ENCODE measurements at regions not wholly inside any gene's neighbourhood (a gene's known extent, or its start where the extent isn't known, plus 50 kb on each side); places are given as distances from the start of the nearest gene placed in this dataset.

GRCh38 chr2:2536416-2537056 is 205.5 kb upstream of the MYT1L start:
- no peaks in the 10 kb centered on the region for H3K27me3 ChIP-seq (ENCODE audit: control insufficient read depth in 1 of 2, insufficient read depth in 1 of 2, low read length in 2 of 2)
- WGBS = 73% methylated on average over 11 of the region's 11 CpGs

GRCh38 chr2:2530334-2530733 is 199.3 kb upstream of the MYT1L start:
- H3K23ac ChIP-seq (ENCODE audit: low read length in 2 of 2) = no peak overlapping the region
- H3K79me1 ChIP-seq (replicated peaks; ENCODE audit: low read length, poor library complexity, severe bottlenecking) = no peaks in the 10 kb centered on the region
- H3K14ac ChIP-seq (ENCODE audit: low read length in 2 of 2) = no peak overlapping the region
- no peak overlapping the region for H3K4me3 ChIP-seq (ENCODE audit: insufficient read depth in 1 of 2, low read depth in 1 of 2, low read length in 2 of 2)
- no peak overlapping the region for H2BK12ac ChIP-seq (ENCODE audit: low read length in 2 of 2)
- no peaks in the 10 kb centered on the region for H3K4me1 ChIP-seq (ENCODE audit: control insufficient read depth, insufficient read depth, low read depth, low read length)
- H2AK5ac ChIP-seq (ENCODE audit: low read length, severe bottlenecking) = no peak overlapping the region
- peaks cover 6% of the 10 kb centered on the region for H3K9me3 ChIP-seq (ENCODE audit: control insufficient read depth, low read length)
- no peak overlapping the region for H2BK120ac ChIP-seq (ENCODE audit: low read depth, low read length)
- no peak overlapping the region for H2BK5ac ChIP-seq (ENCODE audit: low read depth, low read length, poor library complexity, severe bottlenecking)
- no peak overlapping the region for H3K4ac ChIP-seq (ENCODE audit: low read depth in 1 of 2, low read length in 2 of 2)
- H3K36me3 ChIP-seq (ENCODE audit: control insufficient read depth in 1 of 2, insufficient read depth in 2 of 2, low read depth in 1 of 2, low read length in 2 of 2) = no peaks in the 10 kb centered on the region
- no peak overlapping the region for H2AFZ ChIP-seq (ENCODE audit: low read depth, low read length)
- no peak for DNase-seq
- no peak overlapping the region for H3K9ac ChIP-seq (ENCODE audit: low read length)
- WGBS = 93% methylated on average over 9 of the region's 10 CpGs
- no peak overlapping the region for H4K8ac ChIP-seq (ENCODE audit: low read length)
- H4K91ac ChIP-seq (ENCODE audit: low read length) = peak overlapping the region; percentile 73
- H3K4me2 ChIP-seq (ENCODE audit: low read length, poor library complexity, severe bottlenecking) = no peak overlapping the region
- H3K27me3 ChIP-seq (ENCODE audit: control insufficient read depth in 1 of 2, insufficient read depth in 1 of 2, low read length in 2 of 2) = no peaks in the 10 kb centered on the region
- H3K27ac ChIP-seq (ENCODE audit: low read length, poor library complexity, severe bottlenecking) = no peak overlapping the region
- no peak overlapping the region for H2BK15ac ChIP-seq (ENCODE audit: low read depth, poor library complexity, severe bottlenecking)
- H3K18ac ChIP-seq (ENCODE audit: low read depth in 1 of 2, low read length in 2 of 2) = no peak overlapping the region

More at GRCh38 chr2:2536416-2537056, 205.5 kb upstream of the MYT1L start:
- no peak for DNase-seq
- no peak overlapping the region for H3K4me2 ChIP-seq (ENCODE audit: low read length, poor library complexity, severe bottlenecking)
- no peak overlapping the region for H2BK120ac ChIP-seq (ENCODE audit: low read depth, low read length)
- no peak overlapping the region for H2AFZ ChIP-seq (ENCODE audit: low read depth, low read length)
- no peak overlapping the region for H2BK15ac ChIP-seq (ENCODE audit: low read depth, poor library complexity, severe bottlenecking)
- no peak overlapping the region for H2AK5ac ChIP-seq (ENCODE audit: low read length, severe bottlenecking)
- no peak overlapping the region for H3K18ac ChIP-seq (ENCODE audit: low read depth in 1 of 2, low read length in 2 of 2)
- H4K8ac ChIP-seq (ENCODE audit: low read length) = no peak overlapping the region
- no peaks in the 10 kb centered on the region for H3K79me1 ChIP-seq (replicated peaks; ENCODE audit: low read length, poor library complexity, severe bottlenecking)
- no peak overlapping the region for H2BK5ac ChIP-seq (ENCODE audit: low read depth, low read length, poor library complexity, severe bottlenecking)
- no peak overlapping the region for H3K4me3 ChIP-seq (ENCODE audit: insufficient read depth in 1 of 2, low read depth in 1 of 2, low read length in 2 of 2)
- H3K23ac ChIP-seq (ENCODE audit: low read length in 2 of 2) = no peak overlapping the region
- no peak overlapping the region for H4K91ac ChIP-seq (ENCODE audit: low read length)
- no peak overlapping the region for H3K27ac ChIP-seq (ENCODE audit: low read length, poor library complexity, severe bottlenecking)
- H2BK12ac ChIP-seq (ENCODE audit: low read length in 2 of 2) = no peak overlapping the region
- no peaks in the 10 kb centered on the region for H3K36me3 ChIP-seq (ENCODE audit: control insufficient read depth in 1 of 2, insufficient read depth in 2 of 2, low read depth in 1 of 2, low read length in 2 of 2)
- H3K9ac ChIP-seq (ENCODE audit: low read length) = no peak overlapping the region
- peaks cover 3% of the 10 kb centered on the region for H3K9me3 ChIP-seq (ENCODE audit: control insufficient read depth, low read length)
- no peaks in the 10 kb centered on the region for H3K4me1 ChIP-seq (ENCODE audit: control insufficient read depth, insufficient read depth, low read depth, low read length)
- H3K4ac ChIP-seq (ENCODE audit: low read depth in 1 of 2, low read length in 2 of 2) = no peak overlapping the region
- H3K14ac ChIP-seq (ENCODE audit: low read length in 2 of 2) = no peak overlapping the region

- no peak overlapping the region for H3K4ac ChIP-seq (ENCODE audit: low read depth in 1 of 2, low read length in 2 of 2)
- no peak overlapping the region for H3K4me2 ChIP-seq (ENCODE audit: low read length, poor library complexity, severe bottlenecking)
- H4K91ac ChIP-seq (ENCODE audit: low read length) = no peak overlapping the region
- no peaks in the 10 kb centered on the region for H3K4me1 ChIP-seq (ENCODE audit: control insufficient read depth, insufficient read depth, low read depth, low read length)
- H2AK5ac ChIP-seq (ENCODE audit: low read length, severe bottlenecking) = no peak overlapping the region
- no peaks in the 10 kb centered on the region for H3K79me1 ChIP-seq (replicated peaks; ENCODE audit: low read length, poor library complexity, severe bottlenecking)
- H2BK12ac ChIP-seq (ENCODE audit: low read length in 2 of 2) = no peak overlapping the region
- no peaks in the 10 kb centered on the region for H3K27me3 ChIP-seq (ENCODE audit: control insufficient read depth in 1 of 2, insufficient read depth in 1 of 2, low read length in 2 of 2)
- H4K8ac ChIP-seq (ENCODE audit: low read length) = no peak overlapping the region
- H3K18ac ChIP-seq (ENCODE audit: low read depth in 1 of 2, low read length in 2 of 2) = no peak overlapping the region
- H3K9me3 ChIP-seq (ENCODE audit: control insufficient read depth, low read length) = peaks cover 6% of the 10 kb centered on the region
- H3K9ac ChIP-seq (ENCODE audit: low read length) = no peak overlapping the region
- no peaks in the 10 kb centered on the region for H3K36me3 ChIP-seq (ENCODE audit: control insufficient read depth in 1 of 2, insufficient read depth in 2 of 2, low read depth in 1 of 2, low read length in 2 of 2)
- H2BK5ac ChIP-seq (ENCODE audit: low read depth, low read length, poor library complexity, severe bottlenecking) = no peak overlapping the region
- no peak overlapping the region for H2BK120ac ChIP-seq (ENCODE audit: low read depth, low read length)
- no peak overlapping the region for H3K23ac ChIP-seq (ENCODE audit: low read length in 2 of 2)
- WGBS = 85% methylated on average over 15 of the region's 15 CpGs
- no peak overlapping the region for H3K14ac ChIP-seq (ENCODE audit: low read length in 2 of 2)
- H3K27ac ChIP-seq (ENCODE audit: low read length, poor library complexity, severe bottlenecking) = no peak overlapping the region
- no peak overlapping the region for H2AFZ ChIP-seq (ENCODE audit: low read depth, low read length)
- H3K4me3 ChIP-seq (ENCODE audit: insufficient read depth in 1 of 2, low read depth in 1 of 2, low read length in 2 of 2) = no peak overlapping the region
- no peak for DNase-seq
- no peak overlapping the region for H2BK15ac ChIP-seq (ENCODE audit: low read depth, poor library complexity, severe bottlenecking)
These were observed 197.8 kb upstream of the MYT1L start for GRCh38 chr2:2528846-2529245.

- no peak overlapping the region for H3K18ac ChIP-seq (ENCODE audit: low read depth in 1 of 2, low read length in 2 of 2)
- 76% methylated on average over 5 of the region's 6 CpGs for WGBS
- H4K91ac ChIP-seq (ENCODE audit: low read length) = no peak overlapping the region
- H3K4me3 ChIP-seq (ENCODE audit: insufficient read depth in 1 of 2, low read depth in 1 of 2, low read length in 2 of 2) = no peak overlapping the region
- no peak overlapping the region for H3K14ac ChIP-seq (ENCODE audit: low read length in 2 of 2)
- no peaks in the 10 kb centered on the region for H3K36me3 ChIP-seq (ENCODE audit: control insufficient read depth in 1 of 2, insufficient read depth in 2 of 2, low read depth in 1 of 2, low read length in 2 of 2)
- no peaks in the 10 kb centered on the region for H3K4me1 ChIP-seq (ENCODE audit: control insufficient read depth, insufficient read depth, low read depth, low read length)
- no peak overlapping the region for H3K9ac ChIP-seq (ENCODE audit: low read length)
- no peak overlapping the region for H3K4me2 ChIP-seq (ENCODE audit: low read length, poor library complexity, severe bottlenecking)
- no peak overlapping the region for H3K4ac ChIP-seq (ENCODE audit: low read depth in 1 of 2, low read length in 2 of 2)
- H3K27ac ChIP-seq (ENCODE audit: low read length, poor library complexity, severe bottlenecking) = no peak overlapping the region
- H2BK120ac ChIP-seq (ENCODE audit: low read depth, low read length) = no peak overlapping the region
- no peaks in the 10 kb centered on the region for H3K79me1 ChIP-seq (replicated peaks; ENCODE audit: low read length, poor library complexity, severe bottlenecking)
- no peak overlapping the region for H2AK5ac ChIP-seq (ENCODE audit: low read length, severe bottlenecking)
- no peak overlapping the region for H4K8ac ChIP-seq (ENCODE audit: low read length)
- no peak overlapping the region for H2BK5ac ChIP-seq (ENCODE audit: low read depth, low read length, poor library complexity, severe bottlenecking)
- H3K23ac ChIP-seq (ENCODE audit: low read length in 2 of 2) = no peak overlapping the region
- H3K27me3 ChIP-seq (ENCODE audit: control insufficient read depth in 1 of 2, insufficient read depth in 1 of 2, low read length in 2 of 2) = no peaks in the 10 kb centered on the region
- H2BK12ac ChIP-seq (ENCODE audit: low read length in 2 of 2) = no peak overlapping the region
- no peak overlapping the region for H2AFZ ChIP-seq (ENCODE audit: low read depth, low read length)
- peaks cover 6% of the 10 kb centered on the region for H3K9me3 ChIP-seq (ENCODE audit: control insufficient read depth, low read length)
- no peak for DNase-seq
- H2BK15ac ChIP-seq (ENCODE audit: low read depth, poor library complexity, severe bottlenecking) = no peak overlapping the region
These were observed 196.1 kb upstream of the MYT1L start for GRCh38 chr2:2527148-2527547.

All from mesenchymal stem cell (in vitro differentiated cells and primary cell).